Tibial artery (tissue), 4 donors: ENCODE measurements at regions not wholly inside any gene's neighbourhood (a gene's known extent, or its start where the extent isn't known, plus 50 kb on each side); places are given as distances from the start of the nearest gene placed in this dataset.
"Not testable (repeated sequence)": the region's sequence is repeated elsewhere in the genome, so short reads cannot be mapped to it uniquely, and the experiment has no call there.

Experiments
- DNase-seq, 2 donors: peaks; one replicate each; pipeline ENCODE4 v3.0.0-alpha.2; 2019
- H3K27ac ChIP-seq, 2 donors: fragments of 200-600 bp; sonication (generic) in 1 of 2; 1 replicate in 1 of 2; 2 replicates in 1 of 2; pipeline ENCODE4 v1.5.1; 2018 to 2019; ENCODE audit warnings: mild to moderate bottlenecking in 1 of 2
- H3K27me3 ChIP-seq, 2 donors: fragments of 200-600 bp; sonication (generic) in 1 of 2; one replicate each; pipeline versions ENCODE4 v1.5.1 to v1.6.0; 2016 to 2019
- H3K36me3 ChIP-seq, 3 donors: fragments of 200-600 bp; sonication (generic) in 2 of 3; one replicate each; pipeline ENCODE4 v1.5.1; 2016 to 2019; ENCODE audit warnings: mild to moderate bottlenecking in 2 of 3
- H3K4me1 ChIP-seq, 4 donors: fragments of 200-600 bp; sonication (generic) in 2 of 4; 1 replicate in 3 of 4; 2 replicates in 1 of 4; pipeline ENCODE4 v1.5.1; 2016 to 2019
- H3K4me3 ChIP-seq, 2 donors: fragments of 200-600 bp; sonication (generic) in 1 of 2; 1 replicate in 1 of 2; 2 replicates in 1 of 2; pipeline ENCODE4 v1.5.1; 2018 to 2019; ENCODE audit warnings: mild to moderate bottlenecking in 2 of 2
- H3K9me3 ChIP-seq, 3 donors: fragments of 200-600 bp; sonication (generic) in 1 of 3; one replicate each; pipeline ENCODE4 v1.5.1; 2016 to 2019
- intact Hi-C: fragments of 100-400 bp; cut with DNase I; formaldehyde crosslinking; loops from one replicate; pipeline ENCODE4 v1.15.0; 2023; ENCODE audit warnings: low total_unique reads
- TF ChIP-seq, protein P1 (sequence below), 2 experiments: fragments of 200-600 bp in 1 of 2; fragments of 450-650 bp in 1 of 2; IDR thresholded peaks; one replicate each; pipeline ENCODE4 v1.5.1; 2017 to 2019; ENCODE audit warnings: antibody characterized with exemption in 2 of 2, mild to moderate bottlenecking in 1 of 2, moderate library complexity in 1 of 2

DNA sequence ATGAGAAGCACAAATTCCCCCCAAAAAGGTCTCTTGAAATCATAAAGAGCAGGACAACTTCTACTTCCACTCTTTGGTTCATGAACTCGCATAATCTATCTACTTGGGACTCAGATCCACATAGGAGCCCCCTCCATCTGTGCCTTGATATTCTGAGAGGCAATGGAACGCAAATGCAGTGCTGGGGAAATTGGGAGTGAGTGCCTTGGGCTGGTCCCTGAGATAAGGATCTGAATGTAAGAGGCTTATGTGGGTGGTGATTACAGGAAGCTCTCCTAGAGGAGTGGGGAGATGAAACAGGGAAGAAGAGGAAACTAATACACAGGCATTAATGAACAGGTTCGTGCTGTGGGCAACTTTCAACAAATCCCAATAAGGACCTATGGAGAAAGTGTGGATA is 285.6 kb downstream of the RASEF start:
- TF ChIP-seq, protein P1, sequence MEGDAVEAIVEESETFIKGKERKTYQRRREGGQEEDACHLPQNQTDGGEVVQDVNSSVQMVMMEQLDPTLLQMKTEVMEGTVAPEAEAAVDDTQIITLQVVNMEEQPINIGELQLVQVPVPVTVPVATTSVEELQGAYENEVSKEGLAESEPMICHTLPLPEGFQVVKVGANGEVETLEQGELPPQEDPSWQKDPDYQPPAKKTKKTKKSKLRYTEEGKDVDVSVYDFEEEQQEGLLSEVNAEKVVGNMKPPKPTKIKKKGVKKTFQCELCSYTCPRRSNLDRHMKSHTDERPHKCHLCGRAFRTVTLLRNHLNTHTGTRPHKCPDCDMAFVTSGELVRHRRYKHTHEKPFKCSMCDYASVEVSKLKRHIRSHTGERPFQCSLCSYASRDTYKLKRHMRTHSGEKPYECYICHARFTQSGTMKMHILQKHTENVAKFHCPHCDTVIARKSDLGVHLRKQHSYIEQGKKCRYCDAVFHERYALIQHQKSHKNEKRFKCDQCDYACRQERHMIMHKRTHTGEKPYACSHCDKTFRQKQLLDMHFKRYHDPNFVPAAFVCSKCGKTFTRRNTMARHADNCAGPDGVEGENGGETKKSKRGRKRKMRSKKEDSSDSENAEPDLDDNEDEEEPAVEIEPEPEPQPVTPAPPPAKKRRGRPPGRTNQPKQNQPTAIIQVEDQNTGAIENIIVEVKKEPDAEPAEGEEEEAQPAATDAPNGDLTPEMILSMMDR (IDR thresholded peaks at IDR 0.05): no peak
- intact Hi-C loops: no loop called here
- no peaks in the 10 kb centered on the region for H3K4me1 ChIP-seq
- H3K9me3 ChIP-seq: no peaks in the 10 kb centered on the region
- no peaks in the 10 kb centered on the region for H3K27me3 ChIP-seq
- H3K4me3 ChIP-seq: no peak overlapping the region
- DNase-seq: no peak
- H3K36me3 ChIP-seq: no peaks in the 10 kb centered on the region
- no peak overlapping the region for H3K27ac ChIP-seq

DNA sequence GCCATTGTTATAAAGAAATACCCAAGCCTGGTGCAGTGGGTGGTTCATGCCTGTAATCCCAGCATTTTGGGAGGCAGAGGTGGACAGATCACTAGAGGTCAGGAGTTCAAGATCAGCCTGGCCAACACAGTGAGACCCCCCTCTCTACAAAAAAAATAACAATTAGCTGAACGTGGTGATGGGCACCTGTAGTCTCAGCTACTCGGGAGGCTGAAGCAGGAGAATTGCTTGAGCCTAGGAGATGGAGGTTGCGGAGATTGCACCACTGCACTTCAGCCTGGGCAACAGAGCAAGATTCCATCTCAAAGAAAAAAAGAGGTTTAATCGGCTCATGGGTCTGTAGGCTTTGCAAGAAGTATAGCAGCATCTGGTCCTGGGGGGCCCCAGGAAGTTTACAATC is 284.0 kb downstream of the RASEF start:
- H3K36me3 ChIP-seq, DNase-seq, H3K4me3 ChIP-seq, H3K27me3 ChIP-seq, H3K27ac ChIP-seq, H3K4me1 ChIP-seq, intact Hi-C loops, H3K9me3 ChIP-seq: not testable (repeated sequence)

DNA sequence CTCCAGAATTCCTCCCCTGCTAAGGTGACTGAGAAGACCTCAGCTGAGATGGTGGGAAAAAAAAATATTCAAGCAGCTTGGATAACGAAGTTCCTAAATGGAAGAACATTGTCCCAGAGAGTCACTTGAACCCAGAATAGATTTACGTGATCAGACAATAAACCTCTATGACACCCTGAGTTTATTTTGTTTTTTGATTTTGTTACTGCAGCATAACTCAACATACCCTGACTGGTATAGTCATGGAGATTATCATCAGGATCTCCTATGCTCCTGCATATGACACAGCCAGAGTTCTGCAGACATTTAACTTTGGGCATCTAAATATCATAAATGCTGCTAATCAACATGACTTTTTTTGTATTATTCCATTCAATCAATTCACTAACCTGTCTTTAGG is 282.9 kb downstream of the RASEF start:
- no peak overlapping the region for H3K27ac ChIP-seq
- H3K9me3 ChIP-seq: no peaks in the 10 kb centered on the region
- no peak for DNase-seq
- no peaks in the 10 kb centered on the region for H3K4me1 ChIP-seq
- no peak overlapping the region for H3K4me3 ChIP-seq
- intact Hi-C loops: loop anchor here (5.0 kb wide), 1 partner anchor 328 kb away; no protein-coding TSS in a partner anchor
- H3K36me3 ChIP-seq: no peaks in the 10 kb centered on the region
- TF ChIP-seq, protein P1 (IDR thresholded peaks at IDR 0.05): no peak
- no peaks in the 10 kb centered on the region for H3K27me3 ChIP-seq

DNA sequence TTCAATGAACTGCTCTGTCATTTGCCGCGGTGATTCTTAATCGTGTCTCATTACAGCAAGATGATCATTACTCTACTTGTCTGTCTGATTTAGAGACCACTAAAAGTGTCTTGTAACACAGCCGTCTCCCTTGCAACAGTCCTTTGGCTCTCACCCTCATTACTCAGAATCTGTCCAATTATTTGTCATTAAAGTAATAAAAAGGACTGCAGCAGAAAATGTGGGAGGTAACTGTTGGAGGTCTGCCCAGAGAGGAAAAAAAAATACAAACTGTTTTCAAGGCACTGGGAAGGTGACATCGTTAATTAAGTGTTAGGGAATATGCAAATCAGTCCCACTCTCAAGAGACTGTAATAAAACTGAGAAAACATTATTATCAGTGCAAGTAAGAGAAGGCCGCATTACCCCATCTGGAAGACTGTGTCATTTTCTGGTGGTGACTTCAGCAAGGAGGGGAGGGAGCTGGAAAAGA is 281.0 kb downstream of the RASEF start:
- H3K9me3 ChIP-seq: no peaks in the 10 kb centered on the region
- H3K27me3 ChIP-seq: no peaks in the 10 kb centered on the region
- no peak overlapping the region for H3K4me3 ChIP-seq
- no peak for DNase-seq
- no peak overlapping the region for H3K27ac ChIP-seq
- H3K4me1 ChIP-seq: no peaks in the 10 kb centered on the region
- no peaks in the 10 kb centered on the region for H3K36me3 ChIP-seq
- intact Hi-C loops: loop anchor here (5.0 kb wide), 1 partner anchor 330 kb away; no protein-coding TSS in a partner anchor
- TF ChIP-seq, protein P1 (IDR thresholded peaks at IDR 0.05): no peak

DNA sequence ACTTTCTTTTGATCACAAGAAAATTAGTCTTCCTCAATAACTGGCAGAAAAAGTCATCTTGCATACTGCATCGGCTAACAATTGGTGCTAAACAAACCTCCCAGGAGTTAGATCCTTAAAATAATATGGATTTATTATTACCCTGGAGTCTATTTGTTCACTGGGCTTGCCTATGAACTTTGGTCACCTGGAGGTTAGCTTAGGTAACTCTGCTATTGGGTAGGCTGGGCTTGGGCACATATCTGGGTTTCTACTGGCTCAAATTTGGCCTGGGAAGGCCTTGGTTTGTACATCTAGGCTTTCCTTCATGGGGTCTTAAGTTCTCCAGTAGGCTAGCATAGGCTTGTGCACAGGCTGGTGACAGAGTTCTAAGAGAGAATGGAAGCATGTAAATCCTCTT is 279.9 kb downstream of the RASEF start:
- Histone ChIP-seq H3K36me3 (no peaks in the 10 kb centered on the region), H3K27me3 (no peaks in the 10 kb centered on the region), H3K9me3 (no peaks in the 10 kb centered on the region), H3K27ac (no peak overlapping the region), H3K4me3 (no peak overlapping the region), H3K4me1 (no peaks in the 10 kb centered on the region)
- intact Hi-C loops: loop anchor here (5.0 kb wide), 1 partner anchor 331 kb away; no protein-coding TSS in a partner anchor
- TF ChIP-seq, protein P1 (IDR thresholded peaks at IDR 0.05): no peak
- no peak for DNase-seq

DNA sequence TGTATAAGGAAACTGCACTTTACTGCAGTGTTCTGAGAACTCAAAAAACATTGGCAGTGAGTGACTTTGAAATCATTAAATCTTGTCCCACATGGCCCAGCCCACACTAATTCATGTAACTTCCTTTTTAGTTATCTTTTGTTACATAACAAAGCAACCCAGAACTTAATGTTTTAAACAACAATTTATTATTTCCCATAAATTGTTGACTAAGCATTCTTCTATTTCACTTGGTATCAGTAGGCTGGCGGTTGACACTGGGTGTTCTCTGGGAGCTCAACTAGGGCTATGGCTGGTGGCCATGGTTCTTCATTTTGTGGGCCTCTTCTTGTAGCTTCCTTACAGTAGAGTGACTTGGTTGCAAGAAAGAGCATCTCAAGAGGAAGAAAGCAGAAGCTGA is 278.4 kb downstream of the RASEF start:
- intact Hi-C loops: loop anchor here (5.0 kb wide), 1 partner anchor 332 kb away; no protein-coding TSS in a partner anchor
- DNase-seq: no peak
- no peak overlapping the region for H3K4me3 ChIP-seq
- TF ChIP-seq, protein P1 (IDR thresholded peaks at IDR 0.05): no peak
- H3K9me3 ChIP-seq: no peaks in the 10 kb centered on the region
- no peaks in the 10 kb centered on the region for H3K36me3 ChIP-seq
- H3K4me1 ChIP-seq: no peaks in the 10 kb centered on the region
- no peaks in the 10 kb centered on the region for H3K27me3 ChIP-seq
- no peak overlapping the region for H3K27ac ChIP-seq
